Heart left ventricle (tissue), 13 donors: ENCODE measurements at regions not wholly inside any gene's neighbourhood (a gene's known extent, or its start where the extent isn't known, plus 50 kb on each side); places are given as distances from the start of the nearest gene placed in this dataset.

Experiments
- CTCF ChIP-seq, 12 donors: fragments of 200-600 bp; sonication (generic) in 4 of 12; IDR thresholded peaks; one replicate each; pipeline versions ENCODE4 v1.5.0 to v1.8.0; 2018 to 2022; ENCODE audit warnings: antibody characterized with exemption in 12 of 12, mild to moderate bottlenecking in 5 of 12
- POLR2A ChIP-seq, 2 donors: fragments of 450-650 bp; IDR thresholded peaks; one replicate each; pipeline ENCODE4 v1.6.1; 2017; ENCODE audit warnings: antibody characterized with exemption in 2 of 2, mild to moderate bottlenecking in 2 of 2, moderate library complexity in 2 of 2
- donor health status: ischemic (EF 13 %, LVEDD 7.1; RV severe dilation, severe dysfunction).
- donor health status: DM: no; HTN: yes; CAD: no.
- donor health status: DM: no; HTN: no; CAD: no.
- donor health status: ischemic (EF 25% LVEDD 6.9; RV normal size, moderate dysfunction).
- donor health status: ischemic (EF 25% LVEDD 5.7; RV mildly dilated, moderate dysfunction).
- donor health status: ischemic (EF 35%, LVEDD 5.7; RV mildly dilated, moderate dysfunction).
- donor health status: nonischemic (EF 11% LVEDD 7.7; RV severe dilation, severe dysfunction).
- donor health status: DM: yes; HTN: yes; CAD: no.
- donor health status: PGD.
- donor health status: ischemic (EF 29% LVEDD 5.4; RV normal size, mild dysfunction).
- donor health status: nonischemic (EF 23%, LVEDD 6.1; RV moderate dilation, normal function).

GRCh38 chr13:105112561-105112960, 1422.9 kb downstream of the EFNB2 start:
- TF ChIP-seq CTCF (IDR thresholded peaks at IDR 0.05) (no peak), POLR2A (IDR thresholded peaks at IDR 0.05) (no peak)
